H9 (cell line): ENCODE measurements at regions not wholly inside any gene's neighbourhood (a gene's known extent, or its start where the extent isn't known, plus 50 kb on each side); places are given as distances from the start of the nearest gene placed in this dataset.

Experiments used
- DNase-seq: peaks from one replicate; pipeline ENCODE4 v3.0.0-alpha.2; 2017
- H2AFZ ChIP-seq: one replicate; pipeline ENCODE4 v1.6.1; 2013; ENCODE audit warnings: mild to moderate bottlenecking, low read length, control low read depth, moderate library complexity
- H2AK5ac ChIP-seq: 2 replicates; pipeline ENCODE4 v1.6.1; 2013; ENCODE audit warnings: low read length, control low read depth, mixed read lengths; ENCODE audit not compliant: insufficient read length
- H2BK120ac ChIP-seq: one replicate; pipeline ENCODE4 v1.6.1; 2013; ENCODE audit warnings: low read depth, mild to moderate bottlenecking, low read length, control low read depth, inconsistent platforms; ENCODE audit not compliant: poor library complexity, severe bottlenecking
- H2BK12ac ChIP-seq: 2 replicates; pipeline ENCODE4 v1.6.1; 2013; ENCODE audit warnings: low read length, control low read depth, mixed read lengths, low read depth; ENCODE audit not compliant: insufficient read length
- H2BK15ac ChIP-seq: 2 replicates; pipeline ENCODE4 v1.6.1; 2013; ENCODE audit warnings: low read depth, low read length, control low read depth
- H2BK20ac ChIP-seq: one replicate; pipeline ENCODE4 v1.6.1; 2013; ENCODE audit warnings: low read depth, mild to moderate bottlenecking, low read length, control low read depth, inconsistent platforms; ENCODE audit not compliant: poor library complexity, severe bottlenecking
- H2BK5ac ChIP-seq: 2 replicates; pipeline ENCODE4 v1.6.1; 2013; ENCODE audit warnings: low read length, control low read depth, mixed read lengths; ENCODE audit not compliant: insufficient read length
- H3K14ac ChIP-seq: 2 replicates; pipeline ENCODE4 v1.6.1; 2013; ENCODE audit warnings: low read length, control low read depth; ENCODE audit not compliant: insufficient read depth
- H3K18ac ChIP-seq: 2 replicates; pipeline ENCODE4 v1.6.1; 2013; ENCODE audit warnings: low read depth, mild to moderate bottlenecking, mixed read lengths, low read length, control low read depth; ENCODE audit not compliant: insufficient read length
- H3K23ac ChIP-seq: 2 replicates; pipeline ENCODE4 v1.6.1; 2013; ENCODE audit warnings: low read length, control low read depth, mixed read lengths, low read depth; ENCODE audit not compliant: insufficient read length
- H3K23me2 ChIP-seq: 2 replicates; pipeline ENCODE4 v1.6.1; 2013; ENCODE audit warnings: low read depth, mild to moderate bottlenecking, mixed read lengths, low read length, control low read depth; ENCODE audit not compliant: insufficient read length, poor library complexity, severe bottlenecking
- H3K27ac ChIP-seq: 2 replicates; pipeline ENCODE4 v1.5.1; 2013; ENCODE audit warnings: low read length, control low read depth, mixed read lengths, low read depth; ENCODE audit not compliant: insufficient read length
- H3K27me3 ChIP-seq: 2 replicates; pipeline ENCODE4 v1.6.1; 2013; ENCODE audit warnings: low read length, control low read depth, inconsistent platforms; ENCODE audit not compliant: insufficient read depth
- H3K4ac ChIP-seq: 2 replicates; pipeline ENCODE4 v1.6.1; 2013; ENCODE audit warnings: low read depth, mild to moderate bottlenecking, control low read depth, inconsistent platforms, low read length, moderate library complexity
- H3K4me1 ChIP-seq: 2 replicates; pipeline ENCODE4 v1.6.1; 2013; ENCODE audit warnings: low read length, control low read depth, inconsistent platforms; ENCODE audit not compliant: insufficient read depth
- H3K4me2 ChIP-seq: 2 replicates; pipeline ENCODE4 v1.6.1; 2013; ENCODE audit warnings: low read length, control low read depth, mixed read lengths; ENCODE audit not compliant: insufficient read length, insufficient read depth
- H3K56ac ChIP-seq: 2 replicates; pipeline ENCODE4 v1.6.1; 2013; ENCODE audit warnings: low read depth, mild to moderate bottlenecking, mixed read lengths, low read length, control low read depth; ENCODE audit not compliant: insufficient read length
- H3K79me1 ChIP-seq: 2 replicates; pipeline ENCODE4 v1.6.1; 2013; ENCODE audit warnings: low read depth, mild to moderate bottlenecking, moderate library complexity, low read length, control low read depth, inconsistent platforms; ENCODE audit not compliant: insufficient read depth, poor library complexity, severe bottlenecking
- H3K79me2 ChIP-seq: 2 replicates; pipeline ENCODE4 v1.6.1; 2013; ENCODE audit warnings: low read length, control low read depth, inconsistent platforms; ENCODE audit not compliant: insufficient read depth
- H3K9ac ChIP-seq: 2 replicates; pipeline ENCODE4 v1.6.1; 2013; ENCODE audit warnings: low read length, control low read depth, mixed read lengths; ENCODE audit not compliant: insufficient read length; ENCODE audit errors: extremely low read depth
- H3K9me3 ChIP-seq: one replicate; pipeline ENCODE4 v1.6.1; 2013; ENCODE audit warnings: low read depth, low read length, inconsistent platforms; ENCODE audit not compliant: control insufficient read depth
- H3T11ph ChIP-seq: one replicate; pipeline ENCODE4 v1.6.1; 2013; ENCODE audit warnings: mild to moderate bottlenecking, low read length, control low read depth, inconsistent platforms
- H4K20me1 ChIP-seq: one replicate; pipeline ENCODE4 v1.6.1; 2013; ENCODE audit not compliant: control insufficient read depth, insufficient read length, insufficient read depth
- H4K5ac ChIP-seq: 2 replicates; pipeline ENCODE4 v1.6.1; 2013; ENCODE audit warnings: low read depth, mild to moderate bottlenecking, mixed read lengths, low read length, control low read depth; ENCODE audit not compliant: insufficient read length
- H4K8ac ChIP-seq: replicated peaks from 2 replicates; pipeline ENCODE4 v1.6.1; 2013; ENCODE audit warnings: low read length, control low read depth, mixed read lengths, low read depth; ENCODE audit not compliant: insufficient read length
- H4K91ac ChIP-seq: 2 replicates; pipeline ENCODE4 v1.6.1; 2013; ENCODE audit warnings: low read depth, mild to moderate bottlenecking, moderate library complexity, mixed read lengths, low read length, control low read depth; ENCODE audit not compliant: insufficient read length
- H3K27ac Mint-ChIP-seq, 3 experiments: 2 replicates in 2 of 3; 3 replicates in 1 of 3; pipeline ENCODE4 v1.8.0; 2020 to 2021; ENCODE audit warnings: mixed read lengths in 3 of 3, mild to moderate bottlenecking in 1 of 3, moderate library complexity in 1 of 3
- H3K27me3 Mint-ChIP-seq: 2 replicates; pipeline ENCODE4 v1.8.0; 2021; ENCODE audit warnings: low read depth, mild to moderate bottlenecking, moderate library complexity, mixed read lengths
- H3K36me3 Mint-ChIP-seq, 3 experiments: 2 replicates in 2 of 3; 3 replicates in 1 of 3; pipeline ENCODE4 v1.8.0; 2020 to 2021; ENCODE audit warnings: low read depth in 3 of 3, mixed read lengths in 3 of 3; ENCODE audit not compliant: insufficient read depth in 1 of 3
- H3K4me1 Mint-ChIP-seq, 2 experiments: 2 replicates each; pipeline ENCODE4 v1.8.0; 2020; ENCODE audit warnings: mixed read lengths in 2 of 2
- H3K4me3 Mint-ChIP-seq, 2 experiments: 2 replicates in 1 of 2; 3 replicates in 1 of 2; pipeline ENCODE4 v1.8.0; 2020 to 2021; ENCODE audit warnings: mild to moderate bottlenecking in 2 of 2, mixed read lengths in 2 of 2, moderate library complexity in 1 of 2
- H3K9me3 Mint-ChIP-seq, 2 experiments: 2 replicates in 1 of 2; 3 replicates in 1 of 2; pipeline ENCODE4 v1.8.0; 2020; ENCODE audit warnings: mild to moderate bottlenecking in 2 of 2, mixed read lengths in 2 of 2, moderate library complexity in 1 of 2
- WGBS: extraction: QIAGEN DNeasy Blood & Tissue Kit; methylation state at CpG from one replicate; pipeline ENCODE4 v1.1.7; 2013; ENCODE audit warnings: missing lambda C conversion rate, low lambda C conversion rate, mixed read lengths; ENCODE audit not compliant: insufficient read length; ENCODE audit errors: extremely low coverage; 5-methylcytosine and 5-hydroxymethylcytosine counted together
- TF ChIP-seq, protein P1 (sequence below): fragments of 200-600 bp; sonication (generic); conservative IDR thresholded peaks from 3 replicates; pipeline ENCODE4 v1.8.0; 2021; ENCODE audit warnings: antibody characterized with exemption, mild to moderate bottlenecking

- no peak overlapping the region for H3K27ac ChIP-seq
- no CpG with 5 or more reads among the region's 2 CpGs for WGBS
- TF ChIP-seq, protein P1, sequence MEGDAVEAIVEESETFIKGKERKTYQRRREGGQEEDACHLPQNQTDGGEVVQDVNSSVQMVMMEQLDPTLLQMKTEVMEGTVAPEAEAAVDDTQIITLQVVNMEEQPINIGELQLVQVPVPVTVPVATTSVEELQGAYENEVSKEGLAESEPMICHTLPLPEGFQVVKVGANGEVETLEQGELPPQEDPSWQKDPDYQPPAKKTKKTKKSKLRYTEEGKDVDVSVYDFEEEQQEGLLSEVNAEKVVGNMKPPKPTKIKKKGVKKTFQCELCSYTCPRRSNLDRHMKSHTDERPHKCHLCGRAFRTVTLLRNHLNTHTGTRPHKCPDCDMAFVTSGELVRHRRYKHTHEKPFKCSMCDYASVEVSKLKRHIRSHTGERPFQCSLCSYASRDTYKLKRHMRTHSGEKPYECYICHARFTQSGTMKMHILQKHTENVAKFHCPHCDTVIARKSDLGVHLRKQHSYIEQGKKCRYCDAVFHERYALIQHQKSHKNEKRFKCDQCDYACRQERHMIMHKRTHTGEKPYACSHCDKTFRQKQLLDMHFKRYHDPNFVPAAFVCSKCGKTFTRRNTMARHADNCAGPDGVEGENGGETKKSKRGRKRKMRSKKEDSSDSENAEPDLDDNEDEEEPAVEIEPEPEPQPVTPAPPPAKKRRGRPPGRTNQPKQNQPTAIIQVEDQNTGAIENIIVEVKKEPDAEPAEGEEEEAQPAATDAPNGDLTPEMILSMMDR = no peak
- no peak overlapping the region for H3K14ac ChIP-seq
- no peaks in the 10 kb centered on the region for H4K20me1 ChIP-seq
- Mint-ChIP-seq H3K4me3 (no peak overlapping the region), H3K4me1 (no peaks in the 10 kb centered on the region), H3K27ac (no peak overlapping the region; a peak in 1 of 7 replicates), H3K27me3 (no peaks in the 10 kb centered on the region), H3K9me3 (peaks cover 11 to 14% of the 10 kb centered on the region in 2 experiments), H3K36me3 (peaks cover 4 to 16% (median 6%) of the 10 kb centered on the region in 3 experiments)
- H4K5ac ChIP-seq = no peak overlapping the region
- H3K9me3 ChIP-seq = peaks cover 1% of the 10 kb centered on the region
- no peak overlapping the region for H3T11ph ChIP-seq
- no peaks in the 10 kb centered on the region for H3K79me1 ChIP-seq
- H3K4me1 ChIP-seq = no peaks in the 10 kb centered on the region
- H3K27me3 ChIP-seq = no peaks in the 10 kb centered on the region
- no peak overlapping the region for H4K91ac ChIP-seq
- H2AFZ ChIP-seq = no peak overlapping the region
- H3K23ac ChIP-seq = no peak overlapping the region
- H2BK120ac ChIP-seq = no peak overlapping the region
- H2BK5ac ChIP-seq = no peak overlapping the region
- H3K4me2 ChIP-seq = no peak overlapping the region
- no peak overlapping the region for H2BK12ac ChIP-seq
- H3K23me2 ChIP-seq = no peaks in the 10 kb centered on the region
- H4K8ac ChIP-seq = no peak overlapping the region
- H3K9ac ChIP-seq = no peak overlapping the region
- H2AK5ac ChIP-seq = no peak overlapping the region
- no peak overlapping the region for H3K56ac ChIP-seq
- no peak overlapping the region for H2BK15ac ChIP-seq
- H3K79me2 ChIP-seq = no peaks in the 10 kb centered on the region
- no peak overlapping the region for H3K4ac ChIP-seq
- H3K18ac ChIP-seq = no peak overlapping the region
- DNase-seq = no peak
- no peak overlapping the region for H2BK20ac ChIP-seq
Measured at GRCh38 chr1:79929356-79929755, 922.8 kb upstream of the ADGRL4 start.
